Stimulated activated naive B cell treated with anti-CD40 and anti-IgM and Interleukin-4, amounts not matched to agents 10 μg/mL and 1 μg/mL and 100 μg/mL, for 72 hours (primary cell): ENCODE measurements at regions not wholly inside any gene's neighbourhood (a gene's known extent, or its start where the extent isn't known, plus 50 kb on each side); places are given as distances from the start of the nearest gene placed in this dataset.

Experiments used
- ATAC-seq, 2 donors: fragments of 150-1000 bp; cut with Tn5 transposase; replicated peaks; 2 replicates each; pipeline ENCODE4 v1.10.0; 2021; ENCODE audit warnings: moderate library complexity in 1 of 2
- DNase-seq: peaks from one replicate; pipeline ENCODE4 v3.0.0; 2021
- H3K27ac Mint-ChIP-seq: one replicate; pipeline ENCODE4 v1.8.0; 2022; ENCODE audit warnings: mild to moderate bottlenecking, mixed read lengths
- H3K27me3 Mint-ChIP-seq, 2 donors: one replicate each; pipeline ENCODE4 v1.8.0; 2022; ENCODE audit warnings: mixed read lengths in 2 of 2
- H3K36me3 Mint-ChIP-seq, 2 donors: one replicate each; pipeline ENCODE4 v1.8.0; 2022; ENCODE audit warnings: mixed read lengths in 2 of 2, mild to moderate bottlenecking in 1 of 2
- H3K4me1 Mint-ChIP-seq, 2 donors: one replicate each; pipeline ENCODE4 v1.8.0; 2022; ENCODE audit warnings: mixed read lengths in 2 of 2, mild to moderate bottlenecking in 1 of 2
- H3K4me3 Mint-ChIP-seq, 2 donors: one replicate each; pipeline ENCODE4 v1.8.0; 2022; ENCODE audit warnings: mild to moderate bottlenecking in 2 of 2, mixed read lengths in 2 of 2, moderate library complexity in 1 of 2
- H3K9me3 Mint-ChIP-seq, 2 donors: one replicate each; pipeline ENCODE4 v1.8.0; 2022; ENCODE audit warnings: mixed read lengths in 2 of 2, mild to moderate bottlenecking in 1 of 2

GRCh38 chr18:59959073-59959472, 59.3 kb downstream of the PMAIP1 start:
- Mint-ChIP-seq H3K4me1 (peaks cover 36 to 61% of the 10 kb centered on the region in 2 donors), H3K27me3 (no peaks in the 10 kb centered on the region), H3K36me3 (no peaks in the 10 kb centered on the region), H3K4me3 (no peak overlapping the region), H3K27ac (no peak overlapping the region), H3K9me3 (peaks cover 3% of the 10 kb centered on the region in 2 donors)
- ATAC-seq (no peak), DNase-seq (no peak)

GRCh38 chr18:59957957-59958356, 58.2 kb downstream of the PMAIP1 start:
- DNase-seq: peak; percentile 37
- peak; percentile 22 to 49 for ATAC-seq
- H3K9me3 Mint-ChIP-seq: peaks cover 3% of the 10 kb centered on the region in 2 donors
- peak overlapping the region in 1 of 2 donors; percentile 12 for H3K4me3 Mint-ChIP-seq
- no peaks in the 10 kb centered on the region for H3K36me3 Mint-ChIP-seq
- H3K4me1 Mint-ChIP-seq: peaks cover 40 to 72% of the 10 kb centered on the region in 2 donors
- H3K27ac Mint-ChIP-seq: peak overlapping the region; percentile 86
- H3K27me3 Mint-ChIP-seq: no peaks in the 10 kb centered on the region

- Mint-ChIP-seq H3K4me1 (peaks cover 26 to 69% of the 10 kb centered on the region in 2 donors), H3K36me3 (no peaks in the 10 kb centered on the region), H3K9me3 (peaks cover 0 to 1% of the 10 kb centered on the region in 2 donors), H3K27me3 (no peaks in the 10 kb centered on the region), H3K27ac (no peak overlapping the region), H3K4me3 (no peak overlapping the region)
- DNase-seq (no peak), ATAC-seq (no peak)
Observed at GRCh38 chr18:59954755-59955156, 55.0 kb downstream of the PMAIP1 start.

- peak overlapping the region; percentile 59 for H3K27ac Mint-ChIP-seq
- no peak for ATAC-seq
- H3K36me3 Mint-ChIP-seq: no peaks in the 10 kb centered on the region
- H3K4me1 Mint-ChIP-seq: peaks cover 26 to 64% of the 10 kb centered on the region in 2 donors
- no peak for DNase-seq
- H3K4me3 Mint-ChIP-seq: no peak overlapping the region
- no peaks in the 10 kb centered on the region for H3K27me3 Mint-ChIP-seq
- peaks cover 0 to 1% of the 10 kb centered on the region in 2 donors for H3K9me3 Mint-ChIP-seq
Observed at GRCh38 chr18:59954241-59954640, 54.4 kb downstream of the PMAIP1 start.
